Tibial artery (tissue), 4 donors: ENCODE measurements at regions not wholly inside any gene's neighbourhood (a gene's known extent, or its start where the extent isn't known, plus 50 kb on each side); places are given as distances from the start of the nearest gene placed in this dataset.

Source experiments
- DNase-seq, 2 donors: peaks; one replicate each; pipeline ENCODE4 v3.0.0-alpha.2; 2019
- H3K27ac ChIP-seq, 2 donors: fragments of 200-600 bp; sonication (generic) in 1 of 2; 1 replicate in 1 of 2; 2 replicates in 1 of 2; pipeline ENCODE4 v1.5.1; 2018 to 2019; ENCODE audit warnings: mild to moderate bottlenecking in 1 of 2
- H3K27me3 ChIP-seq, 2 donors: fragments of 200-600 bp; sonication (generic) in 1 of 2; one replicate each; pipeline versions ENCODE4 v1.5.1 to v1.6.0; 2016 to 2019
- H3K36me3 ChIP-seq, 3 donors: fragments of 200-600 bp; sonication (generic) in 2 of 3; one replicate each; pipeline ENCODE4 v1.5.1; 2016 to 2019; ENCODE audit warnings: mild to moderate bottlenecking in 2 of 3
- H3K4me1 ChIP-seq, 4 donors: fragments of 200-600 bp; sonication (generic) in 2 of 4; 1 replicate in 3 of 4; 2 replicates in 1 of 4; pipeline ENCODE4 v1.5.1; 2016 to 2019
- H3K4me3 ChIP-seq, 2 donors: fragments of 200-600 bp; sonication (generic) in 1 of 2; 1 replicate in 1 of 2; 2 replicates in 1 of 2; pipeline ENCODE4 v1.5.1; 2018 to 2019; ENCODE audit warnings: mild to moderate bottlenecking in 2 of 2
- H3K9me3 ChIP-seq, 3 donors: fragments of 200-600 bp; sonication (generic) in 1 of 3; one replicate each; pipeline ENCODE4 v1.5.1; 2016 to 2019
- intact Hi-C: fragments of 100-400 bp; cut with DNase I; formaldehyde crosslinking; loops from one replicate; pipeline ENCODE4 v1.15.0; 2023; ENCODE audit warnings: low total_unique reads
- TF ChIP-seq, protein P1 (sequence below), 2 experiments: fragments of 200-600 bp in 1 of 2; fragments of 450-650 bp in 1 of 2; IDR thresholded peaks; one replicate each; pipeline ENCODE4 v1.5.1; 2017 to 2019; ENCODE audit warnings: antibody characterized with exemption in 2 of 2, mild to moderate bottlenecking in 1 of 2, moderate library complexity in 1 of 2

DNA sequence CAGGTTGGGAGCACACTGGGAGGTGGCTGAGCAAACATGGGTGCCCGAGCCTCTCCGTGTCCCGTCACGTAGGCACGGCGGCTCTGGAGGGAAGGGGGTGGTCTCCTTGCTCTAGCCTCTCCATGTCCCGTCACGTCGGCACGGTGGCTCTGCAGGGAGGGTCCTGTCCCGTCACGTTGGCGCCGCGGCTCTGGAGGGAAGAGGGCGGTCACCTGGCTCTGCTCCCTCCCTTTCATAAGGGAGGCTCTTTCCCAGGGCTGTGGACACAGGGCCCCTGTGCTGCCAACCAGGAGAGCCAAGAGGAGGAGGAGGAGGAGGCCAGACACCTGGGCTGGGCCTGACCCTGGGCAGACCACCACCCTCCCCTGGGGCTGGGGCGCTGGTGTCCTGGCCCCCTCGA is 1173.7 kb downstream of the BRD1 start:
- TF ChIP-seq, protein P1, sequence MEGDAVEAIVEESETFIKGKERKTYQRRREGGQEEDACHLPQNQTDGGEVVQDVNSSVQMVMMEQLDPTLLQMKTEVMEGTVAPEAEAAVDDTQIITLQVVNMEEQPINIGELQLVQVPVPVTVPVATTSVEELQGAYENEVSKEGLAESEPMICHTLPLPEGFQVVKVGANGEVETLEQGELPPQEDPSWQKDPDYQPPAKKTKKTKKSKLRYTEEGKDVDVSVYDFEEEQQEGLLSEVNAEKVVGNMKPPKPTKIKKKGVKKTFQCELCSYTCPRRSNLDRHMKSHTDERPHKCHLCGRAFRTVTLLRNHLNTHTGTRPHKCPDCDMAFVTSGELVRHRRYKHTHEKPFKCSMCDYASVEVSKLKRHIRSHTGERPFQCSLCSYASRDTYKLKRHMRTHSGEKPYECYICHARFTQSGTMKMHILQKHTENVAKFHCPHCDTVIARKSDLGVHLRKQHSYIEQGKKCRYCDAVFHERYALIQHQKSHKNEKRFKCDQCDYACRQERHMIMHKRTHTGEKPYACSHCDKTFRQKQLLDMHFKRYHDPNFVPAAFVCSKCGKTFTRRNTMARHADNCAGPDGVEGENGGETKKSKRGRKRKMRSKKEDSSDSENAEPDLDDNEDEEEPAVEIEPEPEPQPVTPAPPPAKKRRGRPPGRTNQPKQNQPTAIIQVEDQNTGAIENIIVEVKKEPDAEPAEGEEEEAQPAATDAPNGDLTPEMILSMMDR (IDR thresholded peaks at IDR 0.05) = no peak
- no peaks in the 10 kb centered on the region for H3K27me3 ChIP-seq
- no peak overlapping the region for H3K4me3 ChIP-seq

DNA sequence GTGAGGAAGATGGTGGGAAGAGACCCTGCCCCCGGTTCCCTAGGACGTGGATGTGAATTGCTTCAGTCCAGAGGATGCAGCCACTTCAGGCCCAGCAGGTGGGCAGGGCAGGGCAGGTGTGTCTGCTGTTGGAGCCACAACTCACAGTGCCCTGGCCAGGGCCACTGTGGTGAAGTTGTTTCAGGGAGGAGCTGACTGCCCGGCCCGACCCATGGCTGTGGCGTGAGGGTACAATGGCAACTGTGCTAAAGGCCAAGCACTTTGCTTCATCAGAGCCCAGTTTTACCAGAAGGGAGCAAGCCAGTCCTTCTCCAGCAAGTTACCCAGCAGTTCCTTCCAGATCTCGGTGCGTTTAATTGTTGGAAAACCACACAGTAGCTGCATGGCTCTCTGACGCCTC is 1174.4 kb downstream of the BRD1 start:
- H3K27ac ChIP-seq = no peak overlapping the region
- no peaks in the 10 kb centered on the region for H3K36me3 ChIP-seq
- TF ChIP-seq, protein P1 (IDR thresholded peaks at IDR 0.05) = no peak
- H3K4me3 ChIP-seq = no peak overlapping the region
- H3K27me3 ChIP-seq = no peaks in the 10 kb centered on the region
- intact Hi-C loops = no loop called here
- H3K9me3 ChIP-seq = no peaks in the 10 kb centered on the region
- DNase-seq = no peak
- H3K4me1 ChIP-seq = peaks cover 0 to 3% (median 0%) of the 10 kb centered on the region in 4 donors

More for the DNA sequence above, 1173.7 kb downstream of the BRD1 start:
- Histone ChIP-seq H3K27ac (no peak overlapping the region), H3K36me3 (no peaks in the 10 kb centered on the region), H3K4me1 (peaks cover 0 to 3% (median 0%) of the 10 kb centered on the region in 4 donors), H3K9me3 (no peaks in the 10 kb centered on the region)
- no peak for DNase-seq
- intact Hi-C loops = no loop called here

DNA sequence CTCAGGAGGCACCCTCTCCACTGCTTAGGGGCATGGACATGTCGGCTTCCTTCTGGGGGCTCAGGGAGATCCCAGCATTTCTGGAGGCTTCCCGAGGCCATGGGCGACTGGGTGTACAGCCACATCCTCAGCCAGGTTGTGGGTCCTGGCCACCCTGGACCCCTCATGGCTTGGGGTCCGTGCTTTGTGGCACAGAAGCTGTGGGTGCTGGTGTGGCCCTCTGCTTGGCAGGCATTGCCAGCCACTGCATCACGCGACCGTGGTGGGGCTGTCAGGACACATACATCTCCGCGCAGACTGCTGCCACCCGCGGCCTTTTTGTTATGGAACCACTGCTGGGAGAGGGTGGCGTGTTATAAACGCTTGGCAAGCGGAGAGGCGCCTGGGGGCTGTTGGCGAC is 1174.9 kb downstream of the BRD1 start:
- no peak for DNase-seq
- TF ChIP-seq, protein P1 (IDR thresholded peaks at IDR 0.05) = no peak
- Histone ChIP-seq H3K4me1 (peaks cover 0 to 3% (median 0%) of the 10 kb centered on the region in 4 donors), H3K4me3 (no peak overlapping the region), H3K27me3 (no peaks in the 10 kb centered on the region), H3K36me3 (no peaks in the 10 kb centered on the region), H3K27ac (no peak overlapping the region), H3K9me3 (no peaks in the 10 kb centered on the region)
- intact Hi-C loops = no loop called here

DNA sequence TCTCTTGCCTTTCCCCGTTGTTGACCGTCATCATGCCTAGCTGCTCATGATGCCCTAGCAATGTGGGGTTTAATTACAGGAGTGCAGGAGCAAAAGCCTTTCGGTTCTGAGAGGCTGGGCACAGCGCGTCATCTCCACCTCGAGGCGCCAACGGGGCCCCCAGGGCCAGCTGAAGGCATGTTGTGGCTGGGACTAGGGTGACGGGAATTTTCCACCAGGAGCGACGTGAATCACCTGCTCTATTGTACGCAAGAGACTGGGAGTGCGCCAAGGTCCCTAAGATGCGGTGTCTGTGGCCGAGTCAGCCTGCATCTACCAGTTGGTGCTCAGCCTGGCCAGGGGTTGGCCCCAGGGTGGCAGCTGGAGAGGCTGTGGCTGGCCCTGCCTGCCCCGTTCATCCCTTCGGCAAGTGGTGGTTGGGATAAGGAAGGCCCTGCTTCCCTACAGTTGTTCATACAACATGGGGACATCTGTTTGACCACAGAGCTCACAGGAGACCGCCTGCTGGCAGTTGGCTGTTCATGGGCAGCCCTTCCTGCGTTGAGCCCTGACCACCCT is 1175.6 kb downstream of the BRD1 start:
- no peak overlapping the region for H3K27ac ChIP-seq
- no peaks in the 10 kb centered on the region for H3K36me3 ChIP-seq
- H3K9me3 ChIP-seq = no peaks in the 10 kb centered on the region
- no peak overlapping the region for H3K4me3 ChIP-seq
- no peaks in the 10 kb centered on the region for H3K27me3 ChIP-seq
- peaks cover 0 to 3% (median 0%) of the 10 kb centered on the region in 4 donors for H3K4me1 ChIP-seq
- TF ChIP-seq, protein P1 (IDR thresholded peaks at IDR 0.05) = no peak
- DNase-seq = no peak
- intact Hi-C loops = no loop called here

DNA sequence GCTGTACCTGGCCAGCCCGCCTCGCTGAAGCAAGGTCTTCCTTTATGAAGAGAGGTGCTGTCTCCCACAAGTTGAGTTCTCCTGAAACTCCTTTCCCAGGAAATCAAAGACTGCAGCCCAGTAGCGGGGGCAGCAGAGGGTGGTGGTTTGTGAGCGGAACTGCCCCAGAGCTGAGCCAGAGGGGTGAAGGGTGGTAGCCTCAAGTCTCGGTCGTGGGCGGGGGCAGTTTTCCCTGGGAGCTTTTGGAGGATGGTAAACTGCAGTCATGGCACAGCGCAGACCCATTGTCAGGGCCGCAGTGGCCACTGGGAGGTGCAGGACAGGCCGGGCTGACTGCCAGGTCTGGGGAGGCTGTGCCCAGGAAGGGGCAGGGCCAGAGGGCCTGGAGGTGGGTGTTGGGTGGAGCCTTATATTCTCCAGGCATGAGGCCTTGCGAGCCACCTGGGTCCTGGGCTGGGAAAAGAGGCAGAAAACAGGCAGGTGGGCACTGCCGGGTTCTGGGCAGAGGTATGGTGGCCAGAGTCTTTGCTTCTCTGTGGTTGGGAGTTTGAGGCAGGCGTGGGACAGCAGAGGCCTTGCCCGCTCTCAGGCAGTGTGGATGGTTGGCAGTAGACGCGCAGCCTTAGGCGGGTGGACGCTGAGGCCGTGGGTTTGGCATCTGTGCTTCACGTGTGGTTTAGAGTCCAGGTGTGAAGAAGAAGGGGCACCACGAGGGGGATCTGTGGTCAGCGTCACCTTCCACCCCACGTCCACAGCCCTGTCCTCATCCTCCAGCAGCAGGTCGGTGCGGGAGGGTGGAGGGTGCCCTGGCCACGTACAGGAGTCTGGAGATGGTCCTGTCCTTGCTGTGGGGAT is 1176.4 kb downstream of the BRD1 start:
- no peaks in the 10 kb centered on the region for H3K36me3 ChIP-seq
- intact Hi-C loops = no loop called here
- no peak overlapping the region for H3K4me3 ChIP-seq
- H3K4me1 ChIP-seq = peaks cover 0 to 3% (median 0%) of the 10 kb centered on the region in 4 donors
- TF ChIP-seq, protein P1 (IDR thresholded peaks at IDR 0.05) = no peak
- no peak for DNase-seq
- H3K9me3 ChIP-seq = no peaks in the 10 kb centered on the region
- no peak overlapping the region for H3K27ac ChIP-seq
- no peaks in the 10 kb centered on the region for H3K27me3 ChIP-seq
